ENCODE measurements at regions not wholly inside any gene's neighbourhood (a gene's known extent, or its start where the extent isn't known, plus 50 kb on each side); places are given as distances from the start of the nearest gene placed in this dataset.
A peak's percentile ranks its signal among the peaks of the same experiment; 100 is the strongest.
"Not testable (repeated sequence)": the region's sequence is repeated elsewhere in the genome, so short reads cannot be mapped to it uniquely, and the experiment has no call there.

DNA sequence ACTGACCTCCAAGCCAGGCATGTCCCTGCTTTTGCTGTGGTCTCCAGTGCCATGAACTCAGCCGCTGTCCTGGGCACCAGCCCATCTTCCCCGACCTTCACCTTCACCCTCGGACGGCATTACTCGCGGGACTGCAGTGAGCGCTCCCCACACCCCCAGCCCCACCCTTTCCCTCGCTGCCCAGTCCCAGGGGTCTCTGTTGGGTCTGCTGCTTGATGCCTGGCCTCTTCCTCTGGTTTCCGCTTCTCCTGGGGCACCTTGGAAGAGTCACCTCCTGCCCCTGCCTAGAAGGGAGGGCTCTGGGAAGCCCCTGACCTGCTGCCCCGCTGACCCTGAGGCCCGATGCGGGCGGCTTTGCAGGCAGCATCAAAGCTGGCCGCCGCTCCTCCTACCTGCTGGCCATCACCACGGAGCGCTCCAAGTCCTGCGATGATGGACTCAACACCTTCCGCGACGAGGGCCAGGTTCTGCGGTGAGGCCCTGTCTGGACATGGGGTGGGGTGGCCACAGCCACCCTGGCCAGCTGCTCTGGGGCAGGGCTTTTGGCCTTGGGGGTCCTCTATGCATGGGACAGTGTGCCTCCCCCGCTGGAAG is 102.3 kb downstream of the ZNF267 start:
- H3K9me3 ChIP-seq; H3K4me1 ChIP-seq; H3K4me3 ChIP-seq; DNase-seq (ENCODE audit: low spot score in 2 of 2); H3K27me3 ChIP-seq (ENCODE audit: low read depth); in situ Hi-C loops (cut with MboI; ENCODE audit: low sequenced_read_pairs); H3K36me3 ChIP-seq (replicated peaks): not testable (repeated sequence)

DNA sequence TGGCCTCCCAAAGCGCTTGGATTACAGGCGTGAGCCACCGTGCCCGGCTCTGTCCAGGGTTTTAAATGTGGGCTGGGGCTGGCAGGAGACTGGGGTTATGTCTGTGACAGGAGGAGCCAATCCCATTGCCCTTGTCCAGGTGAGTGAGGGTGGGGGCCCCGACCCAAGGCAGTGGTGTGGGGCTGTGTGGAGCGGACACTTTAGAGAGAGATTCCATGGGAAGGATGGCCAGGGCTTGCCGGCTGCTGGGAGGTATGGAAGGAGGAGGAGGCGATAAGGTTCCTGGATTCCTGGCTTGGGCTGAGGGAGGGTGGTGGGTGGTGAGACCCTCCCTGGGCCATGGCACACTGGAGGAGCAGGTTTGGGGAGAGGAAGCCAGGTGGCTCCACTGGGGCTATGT is 104.9 kb downstream of the ZNF267 start:
- H3K27me3 ChIP-seq (ENCODE audit: low read depth); H3K4me1 ChIP-seq; DNase-seq (ENCODE audit: low spot score in 2 of 2); H3K4me3 ChIP-seq; H3K9me3 ChIP-seq; H3K36me3 ChIP-seq (replicated peaks); in situ Hi-C loops (cut with MboI; ENCODE audit: low sequenced_read_pairs): not testable (repeated sequence)

GRCh38 chr16:31981739-31982138 is 108.1 kb downstream of the ZNF267 start:
- DNase-seq (ENCODE audit: low spot score in 2 of 2); in situ Hi-C loops (cut with MboI; ENCODE audit: low sequenced_read_pairs); H3K27me3 ChIP-seq (ENCODE audit: low read depth); H3K4me3 ChIP-seq; H3K4me1 ChIP-seq; H3K36me3 ChIP-seq (replicated peaks); H3K9me3 ChIP-seq: not testable (repeated sequence)

DNA sequence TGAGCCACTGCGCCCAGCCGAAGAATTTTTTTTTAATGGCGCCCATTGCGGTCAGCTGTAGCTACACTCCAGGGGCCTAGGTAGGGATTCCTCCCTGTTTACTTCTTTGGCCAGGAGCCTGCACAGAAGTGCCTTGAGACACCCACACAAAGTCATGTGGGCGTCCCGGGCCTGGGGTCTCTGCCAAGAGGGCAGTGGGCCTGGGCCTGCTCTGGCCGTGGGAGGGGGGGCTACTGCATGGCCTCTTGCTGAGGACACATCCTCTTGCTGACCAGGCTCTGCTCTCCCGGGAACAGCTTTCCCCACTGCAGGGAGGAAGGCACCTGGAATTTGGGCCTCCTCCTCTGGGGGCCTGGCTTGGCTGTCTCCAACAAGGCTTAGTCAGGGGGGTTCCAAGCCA is 109.4 kb downstream of the ZNF267 start:
- H3K9me3 ChIP-seq; in situ Hi-C loops (cut with MboI; ENCODE audit: low sequenced_read_pairs): not testable (repeated sequence)

DNA sequence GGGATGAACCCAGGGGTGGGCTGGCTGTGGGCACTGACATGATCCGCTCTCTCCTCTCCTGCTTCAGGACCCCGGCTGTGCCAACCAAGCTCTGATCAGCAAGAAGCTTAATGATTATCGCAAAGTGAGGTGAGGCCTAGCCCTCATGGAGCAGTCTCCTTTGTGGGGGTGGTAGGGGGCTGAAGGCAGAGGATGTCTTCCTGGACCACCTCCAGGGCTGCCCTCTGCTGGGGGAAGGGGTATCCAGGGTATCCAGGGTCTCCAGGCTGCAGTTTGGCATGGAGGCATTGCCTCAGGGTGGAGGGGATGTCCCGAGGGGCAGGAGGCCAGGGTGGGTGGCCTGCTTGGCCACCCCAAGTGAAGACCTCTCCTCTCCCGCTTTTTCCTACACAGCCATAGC is 110.1 kb downstream of the ZNF267 start:
- DNase-seq (ENCODE audit: low spot score in 2 of 2); H3K27me3 ChIP-seq (ENCODE audit: low read depth); in situ Hi-C loops (cut with MboI; ENCODE audit: low sequenced_read_pairs); H3K4me3 ChIP-seq; H3K36me3 ChIP-seq (replicated peaks); H3K4me1 ChIP-seq; H3K9me3 ChIP-seq: not testable (repeated sequence)

More for the DNA sequence above, 109.4 kb downstream of the ZNF267 start:
- H3K4me3 ChIP-seq; DNase-seq (ENCODE audit: low spot score in 2 of 2); H3K4me1 ChIP-seq; H3K27me3 ChIP-seq (ENCODE audit: low read depth); H3K36me3 ChIP-seq (replicated peaks): not testable (repeated sequence)

DNA sequence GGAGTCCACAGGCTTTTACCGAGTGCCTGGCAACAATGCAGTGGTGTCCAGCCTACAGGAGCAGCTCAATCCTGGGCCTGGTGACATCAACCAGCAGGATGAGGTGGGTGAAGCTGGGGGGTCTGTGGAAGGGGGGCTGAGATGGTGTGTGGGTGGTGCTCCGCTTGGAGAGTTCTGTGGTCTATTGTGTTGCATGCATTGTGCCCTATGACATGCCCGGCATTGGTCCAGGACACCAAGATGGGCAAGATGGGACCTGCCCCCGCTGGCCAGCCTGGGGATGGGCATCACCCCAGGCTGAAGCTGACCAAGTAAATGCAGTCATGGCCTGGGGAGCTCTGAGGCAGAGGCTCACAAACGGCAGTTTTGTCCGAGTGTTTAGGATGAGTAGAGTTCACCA is 113.3 kb downstream of the ZNF267 start:
- H3K27me3 ChIP-seq (ENCODE audit: low read depth); H3K9me3 ChIP-seq; H3K4me3 ChIP-seq; DNase-seq (ENCODE audit: low spot score in 2 of 2); H3K36me3 ChIP-seq (replicated peaks); in situ Hi-C loops (cut with MboI; ENCODE audit: low sequenced_read_pairs); H3K4me1 ChIP-seq: not testable (repeated sequence)

DNA sequence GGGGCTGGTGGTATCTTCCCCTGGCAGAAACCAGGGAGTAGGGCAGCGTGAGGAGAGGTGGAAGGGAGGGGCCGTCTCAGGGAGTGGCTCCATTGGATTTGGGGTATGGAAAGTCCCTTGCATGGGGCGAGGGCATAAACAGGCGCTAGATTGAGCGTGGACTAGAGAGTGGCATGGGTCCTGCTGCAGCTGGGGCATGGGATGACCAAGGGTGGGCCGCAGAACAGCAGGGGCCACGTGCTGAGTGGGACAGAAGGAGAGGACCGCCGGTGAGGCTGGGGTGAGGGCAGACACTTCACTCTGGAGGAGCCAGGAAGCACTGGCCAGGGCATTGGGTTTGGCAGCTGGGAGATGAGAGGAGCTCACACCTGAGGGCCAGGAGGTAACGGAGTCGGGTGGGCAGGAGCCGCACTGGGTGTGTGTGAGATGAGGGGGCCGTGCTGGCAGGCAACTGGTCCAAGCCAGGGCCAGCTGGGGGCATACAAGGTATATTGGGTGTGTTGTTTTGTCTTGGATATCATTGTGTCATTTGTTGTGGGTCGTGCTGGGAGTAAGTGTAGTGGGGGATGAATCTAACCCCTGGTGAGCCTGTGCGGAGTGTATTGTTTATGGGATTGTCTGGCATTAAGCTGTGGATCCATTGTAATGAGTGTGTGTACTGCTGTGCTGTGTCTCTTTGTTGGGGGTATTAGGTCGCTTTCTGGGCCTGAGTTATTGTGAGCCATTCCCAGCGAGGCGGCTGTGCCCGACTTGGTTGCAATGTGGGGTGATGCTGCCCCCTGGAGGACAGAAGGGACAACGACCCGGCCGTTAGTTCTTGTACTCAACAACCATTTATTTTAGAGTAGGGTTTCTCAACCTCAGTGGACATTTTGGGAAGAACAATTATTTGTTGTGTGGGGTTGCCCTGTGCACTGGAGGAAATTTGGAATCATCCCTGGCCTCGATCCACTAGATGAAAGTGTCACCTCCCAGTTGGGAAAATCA is 115.3 kb downstream of the ZNF267 start:
- H3K4me1 ChIP-seq; H3K9me3 ChIP-seq; H3K4me3 ChIP-seq; H3K36me3 ChIP-seq (replicated peaks); H3K27me3 ChIP-seq (ENCODE audit: low read depth); in situ Hi-C loops (cut with MboI; ENCODE audit: low sequenced_read_pairs): not testable (repeated sequence)
- peak in 1 of 2 experiments; percentile 48 for DNase-seq (ENCODE audit: low spot score in 2 of 2)

DNA sequence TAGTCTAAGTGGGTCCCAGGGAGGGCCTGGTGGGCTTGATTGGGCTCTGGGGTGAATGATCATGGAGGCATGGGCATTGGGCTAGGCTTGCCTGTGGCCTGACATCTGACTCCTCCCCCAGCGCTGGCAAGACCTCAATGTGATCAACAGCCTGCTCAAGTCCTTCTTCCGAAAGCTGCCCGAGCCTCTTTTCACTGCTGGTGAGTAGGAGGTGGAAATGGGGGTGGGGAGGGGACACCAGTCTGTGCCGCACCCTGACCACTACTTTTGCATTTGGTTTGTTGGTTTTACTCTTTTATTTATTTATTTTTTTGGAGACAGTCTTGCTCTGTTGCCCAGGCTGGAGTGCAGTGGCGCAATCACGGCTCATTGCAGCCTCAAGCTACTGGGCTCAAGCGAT is 116.7 kb downstream of the ZNF267 start:
- H3K4me3 ChIP-seq; H3K36me3 ChIP-seq (replicated peaks); in situ Hi-C loops (cut with MboI; ENCODE audit: low sequenced_read_pairs); DNase-seq (ENCODE audit: low spot score in 2 of 2); H3K9me3 ChIP-seq; H3K27me3 ChIP-seq (ENCODE audit: low read depth); H3K4me1 ChIP-seq: not testable (repeated sequence)

GRCh38 chr16:31990980-31991379 is 117.4 kb downstream of the ZNF267 start:
- H3K36me3 ChIP-seq (replicated peaks); H3K27me3 ChIP-seq (ENCODE audit: low read depth); H3K4me3 ChIP-seq; DNase-seq (ENCODE audit: low spot score in 2 of 2); H3K9me3 ChIP-seq; H3K4me1 ChIP-seq; in situ Hi-C loops (cut with MboI; ENCODE audit: low sequenced_read_pairs): not testable (repeated sequence)

DNA sequence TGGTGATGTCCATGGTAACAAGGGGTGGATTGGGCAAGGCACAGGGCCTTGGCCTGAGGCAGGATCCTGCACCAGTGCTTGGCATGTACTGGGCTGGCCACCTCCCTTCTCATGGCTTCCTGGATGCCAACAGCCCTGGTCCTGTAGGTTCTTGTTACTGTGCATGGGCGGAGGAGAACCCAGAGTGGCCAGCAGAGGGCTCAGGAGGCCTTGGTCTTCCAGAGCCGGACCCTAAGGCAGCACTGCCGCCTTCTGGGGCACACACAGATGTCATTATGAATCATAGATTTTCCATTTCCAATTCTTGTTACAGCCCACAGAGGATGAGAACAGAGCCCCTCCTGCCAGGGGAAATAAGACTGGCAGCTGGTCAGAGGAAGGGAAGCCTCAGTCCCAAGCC is 122.7 kb downstream of the ZNF267 start:
- in situ Hi-C loops (cut with MboI; ENCODE audit: low sequenced_read_pairs); H3K9me3 ChIP-seq; H3K4me1 ChIP-seq; H3K27me3 ChIP-seq (ENCODE audit: low read depth); H3K36me3 ChIP-seq (replicated peaks); H3K4me3 ChIP-seq: not testable (repeated sequence)
- peak in 1 of 2 experiments; percentile 11 for DNase-seq (ENCODE audit: low spot score in 2 of 2)

DNA sequence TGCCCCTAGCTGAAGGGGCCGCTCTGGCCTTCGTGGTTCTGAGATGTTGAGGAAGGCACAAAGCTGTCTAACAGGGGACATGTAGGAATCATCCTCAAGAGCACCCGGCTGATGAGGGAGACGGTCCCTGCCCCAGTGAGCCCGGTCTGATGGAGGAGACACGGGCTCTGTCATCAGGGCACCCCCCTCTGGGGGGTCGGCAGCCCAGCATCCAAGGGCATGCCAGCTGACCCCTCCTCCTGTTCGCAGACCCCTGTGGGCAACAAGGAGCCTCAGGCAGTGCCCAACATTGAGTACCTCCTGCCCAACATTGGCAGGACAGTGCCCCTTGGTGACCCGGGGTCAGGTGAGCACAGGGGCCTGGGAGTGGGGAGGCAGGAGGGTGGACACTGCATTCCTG is 128.9 kb downstream of the ZNF267 start:
- H3K4me3 ChIP-seq; H3K27me3 ChIP-seq (ENCODE audit: low read depth); H3K4me1 ChIP-seq; in situ Hi-C loops (cut with MboI; ENCODE audit: low sequenced_read_pairs); H3K9me3 ChIP-seq; DNase-seq (ENCODE audit: low spot score in 2 of 2); H3K36me3 ChIP-seq (replicated peaks): not testable (repeated sequence)

GRCh38 chr16:32003819-32004218 is 130.2 kb downstream of the ZNF267 start:
- H3K4me3 ChIP-seq; H3K9me3 ChIP-seq; H3K36me3 ChIP-seq (replicated peaks); DNase-seq (ENCODE audit: low spot score in 2 of 2); H3K27me3 ChIP-seq (ENCODE audit: low read depth); in situ Hi-C loops (cut with MboI; ENCODE audit: low sequenced_read_pairs); H3K4me1 ChIP-seq: not testable (repeated sequence)

- H3K9me3 ChIP-seq; H3K4me1 ChIP-seq; H3K4me3 ChIP-seq; DNase-seq (ENCODE audit: low spot score in 2 of 2); H3K27me3 ChIP-seq (ENCODE audit: low read depth); in situ Hi-C loops (cut with MboI; ENCODE audit: low sequenced_read_pairs); H3K36me3 ChIP-seq (replicated peaks): not testable (repeated sequence)
These were observed 165.3 kb downstream of the ZNF267 start for GRCh38 chr16:32038783-32039496.

DNA sequence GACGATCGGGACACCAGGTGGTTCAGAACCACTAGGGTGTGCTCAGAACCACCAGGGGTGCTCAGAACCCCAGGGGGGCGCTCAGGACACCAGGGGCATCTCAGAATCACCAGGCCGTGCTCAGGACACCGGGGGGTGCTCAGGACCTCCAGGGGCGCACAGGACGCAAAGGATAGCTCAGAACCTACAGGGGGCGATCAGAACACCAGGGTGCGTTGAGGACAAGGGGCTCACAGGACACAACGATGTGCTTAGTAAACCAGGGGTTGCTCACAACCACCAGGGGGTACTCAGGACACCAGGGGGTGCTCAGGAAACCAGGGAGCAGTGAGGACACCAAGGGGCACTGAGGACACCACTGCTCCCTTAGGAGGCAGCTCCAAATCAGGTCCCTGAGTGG is 166.3 kb downstream of the ZNF267 start:
- H3K4me3 ChIP-seq; H3K27me3 ChIP-seq (ENCODE audit: low read depth); H3K9me3 ChIP-seq; H3K36me3 ChIP-seq (replicated peaks); DNase-seq (ENCODE audit: low spot score in 2 of 2); H3K4me1 ChIP-seq; in situ Hi-C loops (cut with MboI; ENCODE audit: low sequenced_read_pairs): not testable (repeated sequence)
